DND-41 (cell line): ENCODE measurements at regions not wholly inside any gene's neighbourhood (a gene's known extent, or its start where the extent isn't known, plus 50 kb on each side); places are given as distances from the start of the nearest gene placed in this dataset.

Source experiments
- ATAC-seq: fragments of 200-7000 bp; cut with Tn5 transposase; 3 replicates; pipeline ENCODE4 v1.9.1; 2021; ENCODE audit warnings: low read depth; ENCODE audit not compliant: insufficient read depth
- DNase-seq: peaks from one replicate; pipeline ENCODE4 v3.0.0-alpha.2; 2020
- H2AFZ ChIP-seq: 2 replicates; pipeline ENCODE4 v1.6.0; 2012; ENCODE audit warnings: low read depth, low read length
- H3K27ac ChIP-seq: 2 replicates; pipeline ENCODE4 v1.5.1; 2012; ENCODE audit warnings: low read length, inconsistent platforms
- H3K27me3 ChIP-seq: fragments of 200-600 bp; sonication (generic); 2 replicates; pipeline ENCODE4 v1.6.0; 2012; ENCODE audit warnings: low read length, mild to moderate bottlenecking, inconsistent platforms; ENCODE audit not compliant: insufficient read depth, poor library complexity
- H3K36me3 ChIP-seq: 2 replicates; pipeline ENCODE4 v1.5.1; 2012; ENCODE audit warnings: low read length, inconsistent platforms; ENCODE audit not compliant: insufficient read depth
- H3K4me1 ChIP-seq: 2 replicates; pipeline ENCODE4 v1.5.1; 2012; ENCODE audit warnings: mild to moderate bottlenecking, low read length; ENCODE audit not compliant: insufficient read depth
- H3K4me2 ChIP-seq: 2 replicates; pipeline ENCODE4 v1.6.0; 2012; ENCODE audit warnings: mild to moderate bottlenecking, moderate library complexity, low read length, inconsistent platforms; ENCODE audit not compliant: insufficient read depth
- H3K4me3 ChIP-seq, 2 experiments: fragments of 200-600 bp in 1 of 2; shearing (Covaris generic) in 1 of 2; 2 replicates each; pipeline ENCODE4 v1.5.1; 2012 to 2016; ENCODE audit warnings: inconsistent platforms in 2 of 2, low read length in 2 of 2, mild to moderate bottlenecking in 2 of 2, low read depth in 1 of 2, moderate library complexity in 1 of 2
- H3K79me2 ChIP-seq: 2 replicates; pipeline ENCODE4 v1.6.0; 2012; ENCODE audit warnings: low read length, inconsistent platforms; ENCODE audit not compliant: insufficient read depth
- H3K9ac ChIP-seq: 2 replicates; pipeline ENCODE4 v1.6.0; 2012; ENCODE audit warnings: low read depth, mild to moderate bottlenecking, inconsistent platforms, low read length, moderate library complexity
- H3K9me3 ChIP-seq: 2 replicates; pipeline ENCODE4 v1.5.1; 2012; ENCODE audit warnings: low read length, moderate library complexity, mild to moderate bottlenecking, inconsistent platforms; ENCODE audit not compliant: insufficient read depth, severe bottlenecking
- H4K20me1 ChIP-seq: 2 replicates; pipeline ENCODE4 v1.6.0; 2012; ENCODE audit warnings: low read length; ENCODE audit not compliant: insufficient read depth
- CTCF ChIP-seq: IDR thresholded peaks from 2 replicates; pipeline ENCODE4 v1.5.1; 2012; ENCODE audit warnings: borderline replicate concordance, low read length, moderate library complexity, mild to moderate bottlenecking; ENCODE audit not compliant: poor library complexity, severe bottlenecking; ENCODE audit errors: extremely low read depth
- EZH2 ChIP-seq: IDR thresholded peaks from 3 replicates; pipeline ENCODE4 v1.6.1; 2012; ENCODE audit warnings: borderline replicate concordance, low read depth, mild to moderate bottlenecking, moderate library complexity, low read length, inconsistent platforms; ENCODE audit not compliant: severe bottlenecking

GRCh38 chr6:105680131-105680530 lies 277.2 kb upstream of the PREP start:
- no peak overlapping the region for H3K27ac ChIP-seq
- TF ChIP-seq CTCF = no peak
- TF ChIP-seq EZH2 = no peak
- no peaks in the 10 kb centered on the region for H3K36me3 ChIP-seq
- H3K9me3 ChIP-seq = peaks cover 6% of the 10 kb centered on the region
- H3K4me1 ChIP-seq = peaks cover 15% of the 10 kb centered on the region
- ATAC-seq (no peak), DNase-seq (no peak)
- H3K79me2 ChIP-seq = no peaks in the 10 kb centered on the region
- no peak overlapping the region for H3K9ac ChIP-seq
- H3K4me3 ChIP-seq = no peak overlapping the region
- H3K27me3 ChIP-seq = no peaks in the 10 kb centered on the region
- H4K20me1 ChIP-seq = no peaks in the 10 kb centered on the region
- no peak overlapping the region for H3K4me2 ChIP-seq
- no peak overlapping the region for H2AFZ ChIP-seq

- Histone ChIP-seq H3K79me2 (no peaks in the 10 kb centered on the region), H3K4me2 (no peak overlapping the region), H3K9ac (no peak overlapping the region), H3K27ac (no peak overlapping the region), H3K4me3 (no peak overlapping the region), H3K36me3 (no peaks in the 10 kb centered on the region), H2AFZ (no peak overlapping the region), H4K20me1 (no peaks in the 10 kb centered on the region), H3K27me3 (no peaks in the 10 kb centered on the region), H3K9me3 (peaks cover 6% of the 10 kb centered on the region), H3K4me1 (peaks cover 15% of the 10 kb centered on the region)
- no peak for TF ChIP-seq EZH2
- no peak for TF ChIP-seq CTCF
- no peak for DNase-seq
- ATAC-seq = no peak
Measured at GRCh38 chr6:105678516-105678915, 275.6 kb upstream of the PREP start.

- no peaks in the 10 kb centered on the region for H3K36me3 ChIP-seq
- no peak for ATAC-seq
- H2AFZ ChIP-seq = no peak overlapping the region
- no peaks in the 10 kb centered on the region for H4K20me1 ChIP-seq
- no peak for DNase-seq
- H3K79me2 ChIP-seq = no peaks in the 10 kb centered on the region
- TF ChIP-seq CTCF = no peak
- TF ChIP-seq EZH2 = no peak
- H3K9ac ChIP-seq = no peak overlapping the region
- peaks cover 15% of the 10 kb centered on the region for H3K4me1 ChIP-seq
- H3K27ac ChIP-seq = no peak overlapping the region
- H3K27me3 ChIP-seq = no peaks in the 10 kb centered on the region
- peaks cover 4% of the 10 kb centered on the region for H3K9me3 ChIP-seq
- no peak overlapping the region for H3K4me2 ChIP-seq
- no peak overlapping the region for H3K4me3 ChIP-seq
Measured at GRCh38 chr6:105677671-105678475, 275.0 kb upstream of the PREP start.
